Parathyroid adenoma (tissue), 2 donors: ENCODE measurements at regions not wholly inside any gene's neighbourhood (a gene's known extent, or its start where the extent isn't known, plus 50 kb on each side); places are given as distances from the start of the nearest gene placed in this dataset.

Source experiments
- H2AFZ ChIP-seq: fragments of 300-600 bp; sonication (generic); one replicate; pipeline ENCODE4 v1.7.0; 2017; ENCODE audit warnings: antibody characterized with exemption, mild to moderate bottlenecking
- H3K27ac ChIP-seq: fragments of 300-600 bp; sonication (generic); one replicate; pipeline ENCODE4 v1.7.0; 2017
- H3K27me3 ChIP-seq: fragments of 300-600 bp; sonication (generic); one replicate; pipeline ENCODE4 v1.7.0; 2017; ENCODE audit warnings: low read length; ENCODE audit not compliant: control insufficient read depth, insufficient read depth
- H3K36me3 ChIP-seq: fragments of 300-600 bp; sonication (generic); one replicate; pipeline ENCODE4 v1.7.0; 2017; ENCODE audit warnings: low read length; ENCODE audit not compliant: control insufficient read depth, insufficient read depth
- H3K4me1 ChIP-seq: fragments of 300-600 bp; sonication (generic); one replicate; pipeline ENCODE4 v1.7.0; 2017; ENCODE audit warnings: control low read depth
- H3K4me2 ChIP-seq: fragments of 300-600 bp; sonication (generic); one replicate; pipeline ENCODE4 v1.7.0; 2017; ENCODE audit warnings: low read length
- H3K4me3 ChIP-seq: fragments of 300-600 bp; sonication (generic); one replicate; pipeline ENCODE4 v1.7.0; 2017; ENCODE audit warnings: low read depth, low read length
- H3K79me2 ChIP-seq: fragments of 300-600 bp; sonication (generic); one replicate; pipeline ENCODE4 v1.7.0; 2017; ENCODE audit warnings: control low read depth
- H3K9ac ChIP-seq: fragments of 300-600 bp; sonication (generic); one replicate; pipeline ENCODE4 v1.7.0; 2017; ENCODE audit warnings: mild to moderate bottlenecking
- H3K9me3 ChIP-seq: fragments of 300-600 bp; sonication (generic); one replicate; pipeline ENCODE4 v1.7.0; 2017; ENCODE audit warnings: low read length; ENCODE audit not compliant: control insufficient read depth
- TF ChIP-seq, protein P1 (sequence below): fragments of 300-600 bp; sonication (generic); IDR thresholded peaks from one replicate; pipeline ENCODE4 v1.7.0; 2017; ENCODE audit warnings: antibody characterized with exemption, mild to moderate bottlenecking
- donor health status: primary hyperparathyroidism.

DNA sequence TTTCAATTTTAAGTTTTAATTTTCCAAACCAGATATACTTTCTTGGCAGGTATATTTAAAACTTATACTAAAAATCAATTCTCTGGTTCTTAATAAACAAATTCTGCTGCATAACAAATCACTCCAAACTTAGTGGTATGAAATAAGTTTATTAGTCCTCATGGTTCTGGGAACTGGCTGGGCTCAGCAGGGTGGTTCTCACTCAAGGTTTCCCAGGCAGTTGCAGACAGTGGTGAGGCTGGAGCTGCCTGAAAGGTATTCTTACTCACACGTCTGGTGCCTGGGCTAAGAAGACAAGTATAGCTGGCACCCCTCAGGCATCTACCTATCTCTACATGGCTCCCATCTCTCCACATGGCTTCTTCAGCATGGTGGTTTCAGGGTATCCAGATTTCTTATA, 308.2 kb upstream of the CCDC196 start:
- Histone ChIP-seq H3K9ac (no peak overlapping the region), H3K4me1 (no peaks in the 10 kb centered on the region), H3K4me3 (no peak overlapping the region), H3K4me2 (no peak overlapping the region), H3K27ac (no peak overlapping the region), H2AFZ (no peak overlapping the region), H3K79me2 (no peaks in the 10 kb centered on the region), H3K27me3 (no peaks in the 10 kb centered on the region), H3K9me3 (no peaks in the 10 kb centered on the region), H3K36me3 (no peaks in the 10 kb centered on the region)
- TF ChIP-seq, protein P1, sequence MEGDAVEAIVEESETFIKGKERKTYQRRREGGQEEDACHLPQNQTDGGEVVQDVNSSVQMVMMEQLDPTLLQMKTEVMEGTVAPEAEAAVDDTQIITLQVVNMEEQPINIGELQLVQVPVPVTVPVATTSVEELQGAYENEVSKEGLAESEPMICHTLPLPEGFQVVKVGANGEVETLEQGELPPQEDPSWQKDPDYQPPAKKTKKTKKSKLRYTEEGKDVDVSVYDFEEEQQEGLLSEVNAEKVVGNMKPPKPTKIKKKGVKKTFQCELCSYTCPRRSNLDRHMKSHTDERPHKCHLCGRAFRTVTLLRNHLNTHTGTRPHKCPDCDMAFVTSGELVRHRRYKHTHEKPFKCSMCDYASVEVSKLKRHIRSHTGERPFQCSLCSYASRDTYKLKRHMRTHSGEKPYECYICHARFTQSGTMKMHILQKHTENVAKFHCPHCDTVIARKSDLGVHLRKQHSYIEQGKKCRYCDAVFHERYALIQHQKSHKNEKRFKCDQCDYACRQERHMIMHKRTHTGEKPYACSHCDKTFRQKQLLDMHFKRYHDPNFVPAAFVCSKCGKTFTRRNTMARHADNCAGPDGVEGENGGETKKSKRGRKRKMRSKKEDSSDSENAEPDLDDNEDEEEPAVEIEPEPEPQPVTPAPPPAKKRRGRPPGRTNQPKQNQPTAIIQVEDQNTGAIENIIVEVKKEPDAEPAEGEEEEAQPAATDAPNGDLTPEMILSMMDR, result no peak

DNA sequence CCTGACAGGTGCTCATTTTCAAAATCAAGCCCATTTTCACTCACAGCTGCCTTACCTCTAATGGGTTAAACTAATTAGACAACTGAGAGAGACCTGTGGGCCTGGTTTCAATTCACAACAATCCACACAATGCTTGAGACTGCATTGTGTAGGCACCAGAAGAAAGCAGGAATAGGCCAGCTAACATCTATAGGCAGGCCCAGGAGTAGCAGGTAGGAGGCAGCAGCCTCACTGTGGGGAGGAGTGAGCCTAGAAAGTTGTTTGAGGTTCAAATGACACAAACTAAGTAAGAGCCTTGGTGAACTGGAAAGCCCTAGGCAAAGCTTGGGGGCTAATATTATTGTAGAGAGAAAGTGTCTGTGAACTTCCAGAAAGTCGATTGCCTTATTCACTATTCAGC, 289.5 kb upstream of the CCDC196 start:
- no peak overlapping the region for H3K9ac ChIP-seq
- TF ChIP-seq, protein P1, result no peak
- no peak overlapping the region for H3K4me2 ChIP-seq
- H2AFZ ChIP-seq, result no peak overlapping the region
- H3K36me3 ChIP-seq, result no peaks in the 10 kb centered on the region
- no peaks in the 10 kb centered on the region for H3K9me3 ChIP-seq
- H3K27me3 ChIP-seq, result no peaks in the 10 kb centered on the region
- H3K27ac ChIP-seq, result no peak overlapping the region
- H3K4me3 ChIP-seq, result no peak overlapping the region
- no peaks in the 10 kb centered on the region for H3K4me1 ChIP-seq
- H3K79me2 ChIP-seq, result no peaks in the 10 kb centered on the region

DNA sequence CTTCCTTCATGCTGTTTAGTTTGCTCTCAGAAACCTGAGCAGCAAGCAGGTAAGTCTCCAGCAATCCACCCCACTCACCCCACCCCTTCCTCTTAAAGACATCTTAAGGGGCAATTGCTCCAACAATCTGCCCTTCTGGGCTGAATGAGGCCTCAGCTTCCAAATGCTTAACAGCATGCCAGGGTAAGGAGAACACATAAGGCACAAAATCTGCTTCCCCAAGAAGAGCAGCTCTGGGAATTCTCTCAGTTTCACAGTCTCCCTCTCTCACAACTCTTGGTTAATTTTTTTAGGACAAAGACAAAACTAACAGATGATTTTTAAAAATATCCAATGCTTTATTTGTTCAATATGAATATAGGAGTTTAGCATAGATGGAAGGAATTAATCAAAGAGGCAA, 288.9 kb upstream of the CCDC196 start:
- Histone ChIP-seq H3K79me2 (no peaks in the 10 kb centered on the region), H3K27me3 (no peaks in the 10 kb centered on the region), H2AFZ (no peak overlapping the region), H3K9me3 (no peaks in the 10 kb centered on the region), H3K27ac (no peak overlapping the region), H3K4me3 (no peak overlapping the region), H3K4me1 (no peaks in the 10 kb centered on the region), H3K4me2 (no peak overlapping the region), H3K9ac (no peak overlapping the region), H3K36me3 (no peaks in the 10 kb centered on the region)
- TF ChIP-seq, protein P1, result no peak

DNA sequence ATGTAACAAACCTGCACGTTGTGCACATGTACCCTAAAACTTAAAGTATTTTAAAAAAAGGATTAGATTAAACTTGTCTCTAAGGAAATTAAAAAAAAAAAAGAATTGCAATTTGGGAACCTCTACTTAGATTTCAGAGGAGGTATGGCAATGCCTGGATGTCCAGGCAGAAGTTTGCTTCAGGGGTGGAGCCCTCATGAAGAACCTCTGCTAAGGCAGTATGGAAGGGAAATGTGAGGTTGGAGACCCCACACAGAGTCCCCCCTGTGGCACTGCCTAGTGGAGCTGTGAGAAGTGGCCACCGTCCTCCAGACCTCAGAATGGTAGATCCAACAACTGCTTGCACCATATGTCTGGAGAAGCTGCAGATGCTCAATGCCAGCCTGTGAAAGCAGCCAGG, 279.6 kb upstream of the CCDC196 start:
- Histone ChIP-seq H3K9ac (no peak overlapping the region), H3K79me2 (no peaks in the 10 kb centered on the region), H3K36me3 (no peaks in the 10 kb centered on the region), H2AFZ (no peak overlapping the region), H3K4me1 (no peaks in the 10 kb centered on the region), H3K4me3 (no peak overlapping the region), H3K27ac (no peak overlapping the region), H3K9me3 (no peaks in the 10 kb centered on the region), H3K27me3 (no peaks in the 10 kb centered on the region), H3K4me2 (no peak overlapping the region)
- TF ChIP-seq, protein P1, result no peak

DNA sequence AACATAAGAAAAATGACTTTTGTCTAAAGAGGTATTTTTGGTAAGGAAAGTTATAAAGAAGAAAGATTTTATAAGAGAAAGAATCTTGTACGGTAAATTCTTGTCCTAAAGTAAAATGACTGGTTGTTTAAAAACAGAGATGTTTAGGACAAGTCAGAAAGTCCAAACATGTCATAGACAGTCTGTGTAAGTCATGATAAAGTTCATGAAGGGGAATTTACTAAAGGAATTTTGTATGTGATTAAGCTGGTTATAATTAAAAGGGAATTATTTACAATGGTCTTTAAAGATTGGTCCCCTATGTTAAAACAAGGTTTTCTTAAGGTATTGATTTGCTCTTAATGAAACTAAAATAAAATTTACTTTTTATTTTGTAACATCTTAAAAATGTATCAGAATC, 269.4 kb upstream of the CCDC196 start:
- H3K27ac ChIP-seq, result no peak overlapping the region
- H3K9ac ChIP-seq, result no peak overlapping the region
- TF ChIP-seq, protein P1, result no peak
- no peak overlapping the region for H3K4me3 ChIP-seq
- no peaks in the 10 kb centered on the region for H3K4me1 ChIP-seq
- no peak overlapping the region for H3K4me2 ChIP-seq
- H2AFZ ChIP-seq, result no peak overlapping the region
- H3K79me2 ChIP-seq, result no peaks in the 10 kb centered on the region
- H3K36me3 ChIP-seq, result no peaks in the 10 kb centered on the region
- H3K27me3 ChIP-seq, result no peaks in the 10 kb centered on the region
- no peaks in the 10 kb centered on the region for H3K9me3 ChIP-seq
